WTC11 (cell line): ENCODE measurements at regions not wholly inside any gene's neighbourhood (a gene's known extent, or its start where the extent isn't known, plus 50 kb on each side); places are given as distances from the start of the nearest gene placed in this dataset.

Source experiments
- NFE2L1 ChIP-seq: sonication (generic); formaldehyde crosslinking; IDR thresholded peaks from 2 replicates; pipeline ENCODE4 v1.8.1; 2023; ENCODE audit warnings: missing genetic modification reagents
- RELA ChIP-seq: sonication (generic); formaldehyde crosslinking; IDR thresholded peaks from 2 replicates; pipeline ENCODE4 v1.8.1; 2022; ENCODE audit warnings: missing genetic modification reagents, mild to moderate bottlenecking, borderline replicate concordance
- TCF7 ChIP-seq: sonication (generic); formaldehyde crosslinking; IDR thresholded peaks from 2 replicates; pipeline ENCODE4 v1.8.0; 2022; ENCODE audit warnings: mild to moderate bottlenecking, low read depth, missing genetic modification reagents, moderate library complexity
- ZBTB21 ChIP-seq: sonication (generic); formaldehyde crosslinking; IDR thresholded peaks from 2 replicates; pipeline ENCODE4 v1.8.1; 2023; ENCODE audit warnings: mild to moderate bottlenecking, missing genetic modification reagents, borderline replicate concordance
- TF ChIP-seq, protein P1 (sequence below): sonication (generic); formaldehyde crosslinking; IDR thresholded peaks from 2 replicates; pipeline ENCODE4 v1.8.1; 2023; ENCODE audit warnings: mild to moderate bottlenecking, missing genetic modification reagents, moderate library complexity
- TF ChIP-seq, protein P2 (sequence below): fragments of 200-600 bp; IDR thresholded peaks from 2 replicates; pipeline ENCODE4 v1.8.0; 2022; ENCODE audit warnings: antibody characterized with exemption
- TF ChIP-seq, protein P3 (sequence below): sonication (generic); formaldehyde crosslinking; IDR thresholded peaks from 2 replicates; pipeline ENCODE4 v1.8.0; 2023; ENCODE audit warnings: mild to moderate bottlenecking, missing genetic modification reagents
- TF ChIP-seq, protein P4 (sequence below): sonication (generic); formaldehyde crosslinking; conservative IDR thresholded peaks from 2 replicates; pipeline ENCODE4 v1.8.1; 2022; ENCODE audit warnings: mild to moderate bottlenecking, missing genetic modification reagents
- TF ChIP-seq, protein P5 (sequence below): sonication (generic); formaldehyde crosslinking; IDR thresholded peaks from 2 replicates; pipeline ENCODE4 v1.8.1; 2022; ENCODE audit warnings: low read depth, missing genetic modification reagents, borderline replicate concordance
- TF ChIP-seq, protein P6 (sequence below): sonication (generic); formaldehyde crosslinking; IDR thresholded peaks from 2 replicates; pipeline ENCODE4 v1.8.0; 2022; ENCODE audit warnings: mild to moderate bottlenecking, missing genetic modification reagents

DNA sequence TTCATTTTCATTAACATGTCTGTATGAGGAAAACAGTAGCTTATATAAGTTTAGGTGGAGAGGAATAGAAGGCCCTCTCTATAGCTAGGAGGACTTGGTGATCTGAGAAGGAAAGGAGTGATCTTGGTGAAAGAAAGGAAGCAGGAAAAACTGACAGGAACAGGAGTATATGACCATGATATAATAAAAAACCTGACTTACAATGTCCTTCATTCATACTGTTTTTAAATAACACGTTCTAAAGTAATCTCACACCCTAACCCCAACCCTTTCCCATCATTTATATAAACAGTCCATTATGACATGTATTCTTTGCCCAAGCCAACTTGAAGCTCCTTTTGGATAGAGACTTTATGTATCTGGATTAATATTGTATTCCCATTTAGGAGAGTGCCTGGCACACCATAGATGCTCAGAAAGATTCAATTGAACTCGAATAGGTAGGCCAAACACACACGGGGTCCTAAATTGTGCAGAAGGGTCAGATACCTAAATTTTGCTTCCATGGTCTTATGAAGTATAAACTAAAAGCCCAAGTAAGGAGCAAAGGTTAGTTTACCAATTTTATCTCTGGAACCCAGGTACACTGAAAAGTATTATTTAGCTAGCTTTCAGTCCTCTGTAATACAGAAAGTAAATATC lies 75.9 kb downstream of the OR2B2 start:
- TF ChIP-seq, protein P1, sequence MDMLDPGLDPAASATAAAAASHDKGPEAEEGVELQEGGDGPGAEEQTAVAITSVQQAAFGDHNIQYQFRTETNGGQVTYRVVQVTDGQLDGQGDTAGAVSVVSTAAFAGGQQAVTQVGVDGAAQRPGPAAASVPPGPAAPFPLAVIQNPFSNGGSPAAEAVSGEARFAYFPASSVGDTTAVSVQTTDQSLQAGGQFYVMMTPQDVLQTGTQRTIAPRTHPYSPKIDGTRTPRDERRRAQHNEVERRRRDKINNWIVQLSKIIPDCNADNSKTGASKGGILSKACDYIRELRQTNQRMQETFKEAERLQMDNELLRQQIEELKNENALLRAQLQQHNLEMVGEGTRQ (CRISPR knock-in tag), result no peak
- no peak for TF ChIP-seq RELA (CRISPR knock-in tag)
- TF ChIP-seq, protein P2, sequence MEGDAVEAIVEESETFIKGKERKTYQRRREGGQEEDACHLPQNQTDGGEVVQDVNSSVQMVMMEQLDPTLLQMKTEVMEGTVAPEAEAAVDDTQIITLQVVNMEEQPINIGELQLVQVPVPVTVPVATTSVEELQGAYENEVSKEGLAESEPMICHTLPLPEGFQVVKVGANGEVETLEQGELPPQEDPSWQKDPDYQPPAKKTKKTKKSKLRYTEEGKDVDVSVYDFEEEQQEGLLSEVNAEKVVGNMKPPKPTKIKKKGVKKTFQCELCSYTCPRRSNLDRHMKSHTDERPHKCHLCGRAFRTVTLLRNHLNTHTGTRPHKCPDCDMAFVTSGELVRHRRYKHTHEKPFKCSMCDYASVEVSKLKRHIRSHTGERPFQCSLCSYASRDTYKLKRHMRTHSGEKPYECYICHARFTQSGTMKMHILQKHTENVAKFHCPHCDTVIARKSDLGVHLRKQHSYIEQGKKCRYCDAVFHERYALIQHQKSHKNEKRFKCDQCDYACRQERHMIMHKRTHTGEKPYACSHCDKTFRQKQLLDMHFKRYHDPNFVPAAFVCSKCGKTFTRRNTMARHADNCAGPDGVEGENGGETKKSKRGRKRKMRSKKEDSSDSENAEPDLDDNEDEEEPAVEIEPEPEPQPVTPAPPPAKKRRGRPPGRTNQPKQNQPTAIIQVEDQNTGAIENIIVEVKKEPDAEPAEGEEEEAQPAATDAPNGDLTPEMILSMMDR, result no peak
- TF ChIP-seq NFE2L1 (CRISPR knock-in tag), result no peak
- TF ChIP-seq, protein P3, sequence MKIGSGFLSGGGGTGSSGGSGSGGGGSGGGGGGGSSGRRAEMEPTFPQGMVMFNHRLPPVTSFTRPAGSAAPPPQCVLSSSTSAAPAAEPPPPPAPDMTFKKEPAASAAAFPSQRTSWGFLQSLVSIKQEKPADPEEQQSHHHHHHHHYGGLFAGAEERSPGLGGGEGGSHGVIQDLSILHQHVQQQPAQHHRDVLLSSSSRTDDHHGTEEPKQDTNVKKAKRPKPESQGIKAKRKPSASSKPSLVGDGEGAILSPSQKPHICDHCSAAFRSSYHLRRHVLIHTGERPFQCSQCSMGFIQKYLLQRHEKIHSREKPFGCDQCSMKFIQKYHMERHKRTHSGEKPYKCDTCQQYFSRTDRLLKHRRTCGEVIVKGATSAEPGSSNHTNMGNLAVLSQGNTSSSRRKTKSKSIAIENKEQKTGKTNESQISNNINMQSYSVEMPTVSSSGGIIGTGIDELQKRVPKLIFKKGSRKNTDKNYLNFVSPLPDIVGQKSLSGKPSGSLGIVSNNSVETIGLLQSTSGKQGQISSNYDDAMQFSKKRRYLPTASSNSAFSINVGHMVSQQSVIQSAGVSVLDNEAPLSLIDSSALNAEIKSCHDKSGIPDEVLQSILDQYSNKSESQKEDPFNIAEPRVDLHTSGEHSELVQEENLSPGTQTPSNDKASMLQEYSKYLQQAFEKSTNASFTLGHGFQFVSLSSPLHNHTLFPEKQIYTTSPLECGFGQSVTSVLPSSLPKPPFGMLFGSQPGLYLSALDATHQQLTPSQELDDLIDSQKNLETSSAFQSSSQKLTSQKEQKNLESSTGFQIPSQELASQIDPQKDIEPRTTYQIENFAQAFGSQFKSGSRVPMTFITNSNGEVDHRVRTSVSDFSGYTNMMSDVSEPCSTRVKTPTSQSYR (CRISPR knock-in tag), result no peak
- TF ChIP-seq, protein P4, sequence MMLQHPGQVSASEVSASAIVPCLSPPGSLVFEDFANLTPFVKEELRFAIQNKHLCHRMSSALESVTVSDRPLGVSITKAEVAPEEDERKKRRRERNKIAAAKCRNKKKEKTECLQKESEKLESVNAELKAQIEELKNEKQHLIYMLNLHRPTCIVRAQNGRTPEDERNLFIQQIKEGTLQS (CRISPR knock-in tag), result no peak
- TF ChIP-seq ZBTB21 (CRISPR knock-in tag), result no peak
- TF ChIP-seq, protein P5, sequence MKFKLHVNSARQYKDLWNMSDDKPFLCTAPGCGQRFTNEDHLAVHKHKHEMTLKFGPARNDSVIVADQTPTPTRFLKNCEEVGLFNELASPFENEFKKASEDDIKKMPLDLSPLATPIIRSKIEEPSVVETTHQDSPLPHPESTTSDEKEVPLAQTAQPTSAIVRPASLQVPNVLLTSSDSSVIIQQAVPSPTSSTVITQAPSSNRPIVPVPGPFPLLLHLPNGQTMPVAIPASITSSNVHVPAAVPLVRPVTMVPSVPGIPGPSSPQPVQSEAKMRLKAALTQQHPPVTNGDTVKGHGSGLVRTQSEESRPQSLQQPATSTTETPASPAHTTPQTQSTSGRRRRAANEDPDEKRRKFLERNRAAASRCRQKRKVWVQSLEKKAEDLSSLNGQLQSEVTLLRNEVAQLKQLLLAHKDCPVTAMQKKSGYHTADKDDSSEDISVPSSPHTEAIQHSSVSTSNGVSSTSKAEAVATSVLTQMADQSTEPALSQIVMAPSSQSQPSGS (CRISPR knock-in tag), result no peak
- TF ChIP-seq TCF7, result no peak
- TF ChIP-seq, protein P6, sequence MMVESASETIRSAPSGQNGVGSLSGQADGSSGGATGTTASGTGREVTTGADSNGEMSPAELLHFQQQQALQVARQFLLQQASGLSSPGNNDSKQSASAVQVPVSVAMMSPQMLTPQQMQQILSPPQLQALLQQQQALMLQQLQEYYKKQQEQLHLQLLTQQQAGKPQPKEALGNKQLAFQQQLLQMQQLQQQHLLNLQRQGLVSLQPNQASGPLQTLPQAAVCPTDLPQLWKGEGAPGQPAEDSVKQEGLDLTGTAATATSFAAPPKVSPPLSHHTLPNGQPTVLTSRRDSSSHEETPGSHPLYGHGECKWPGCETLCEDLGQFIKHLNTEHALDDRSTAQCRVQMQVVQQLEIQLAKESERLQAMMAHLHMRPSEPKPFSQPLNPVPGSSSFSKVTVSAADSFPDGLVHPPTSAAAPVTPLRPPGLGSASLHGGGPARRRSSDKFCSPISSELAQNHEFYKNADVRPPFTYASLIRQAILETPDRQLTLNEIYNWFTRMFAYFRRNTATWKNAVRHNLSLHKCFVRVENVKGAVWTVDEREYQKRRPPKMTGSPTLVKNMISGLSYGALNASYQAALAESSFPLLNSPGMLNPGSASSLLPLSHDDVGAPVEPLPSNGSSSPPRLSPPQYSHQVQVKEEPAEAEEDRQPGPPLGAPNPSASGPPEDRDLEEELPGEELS, result no peak
